Gastrocnemius medialis (tissue), 4 donors: ENCODE measurements at regions not wholly inside any gene's neighbourhood (a gene's known extent, or its start where the extent isn't known, plus 50 kb on each side); places are given as distances from the start of the nearest gene placed in this dataset.

Experiments
- CTCF ChIP-seq, 5 experiments: fragments of 450-650 bp in 3 of 5; fragments of 200-600 bp in 2 of 5; sonication (generic) in 2 of 5; IDR thresholded peaks in 4 of 5; conservative IDR thresholded peaks in 1 of 5; 1 replicate in 4 of 5; 2 replicates in 1 of 5; pipeline ENCODE4 v1.5.1; 2016 to 2019; ENCODE audit warnings: antibody characterized with exemption in 5 of 5, mild to moderate bottlenecking in 3 of 5, moderate library complexity in 3 of 5
- POLR2A ChIP-seq, 2 donors: fragments of 450-650 bp; IDR thresholded peaks; one replicate each; pipeline ENCODE4 v1.6.1; 2017; ENCODE audit warnings: antibody characterized with exemption in 2 of 2, mild to moderate bottlenecking in 2 of 2, moderate library complexity in 2 of 2

GRCh38 chr3:146881966-146882760, 277.0 kb upstream of the PLSCR5 start:
- TF ChIP-seq POLR2A (IDR thresholded peaks at IDR 0.05) (no peak), CTCF (IDR thresholded peaks at IDR 0.05 in 4 of 5, conservative IDR thresholded peaks at IDR 0.05 in 1 of 5) (no peak)
